ENCODE measurements at regions not wholly inside any gene's neighbourhood (a gene's known extent, or its start where the extent isn't known, plus 50 kb on each side); places are given as distances from the start of the nearest gene placed in this dataset.
"Not testable (repeated sequence)": the region's sequence is repeated elsewhere in the genome, so short reads cannot be mapped to it uniquely, and the experiment has no call there.

DNA sequence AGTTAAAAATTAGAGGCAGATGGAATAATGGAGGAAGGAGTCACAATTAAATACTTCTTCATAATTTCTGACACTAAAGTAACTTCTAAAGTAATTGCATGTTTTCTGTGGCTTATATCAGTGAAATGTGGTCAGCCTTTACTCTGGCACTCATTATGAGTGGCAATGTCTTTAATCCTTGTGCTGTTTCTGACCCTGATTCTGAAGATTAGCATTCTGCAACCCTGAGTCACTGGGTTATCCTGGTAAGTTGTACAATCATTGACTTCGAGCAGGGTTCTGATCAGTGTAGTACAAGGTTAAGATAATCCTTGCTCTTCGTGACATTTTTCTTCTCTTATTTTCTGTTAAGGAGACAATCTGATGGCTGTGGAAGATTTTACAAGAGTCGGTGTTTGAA is 379.4 kb upstream of the RORB start:
- POLR2A ChIA-PET = no interaction called here
- CTCF ChIA-PET = no interaction called here

DNA sequence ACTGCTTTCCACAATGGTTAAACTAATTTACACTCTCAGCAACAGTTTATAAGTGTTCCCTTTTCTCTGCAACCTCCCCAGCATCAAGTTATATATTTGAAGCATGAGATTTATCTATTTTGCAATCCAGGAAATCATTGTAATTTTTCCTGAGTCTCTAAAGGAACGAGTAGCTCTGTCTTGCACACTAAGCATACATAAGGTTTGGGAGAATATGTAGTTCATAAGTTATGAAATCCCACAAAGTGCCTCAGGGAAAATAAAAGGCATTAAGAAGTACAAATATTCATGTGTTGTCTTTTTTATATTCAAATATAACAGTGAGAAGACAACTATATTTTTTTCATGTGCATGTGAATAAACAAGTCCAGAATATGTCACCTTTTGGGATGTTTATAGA is 377.1 kb upstream of the RORB start:
- POLR2A ChIA-PET = no interaction called here

DNA sequence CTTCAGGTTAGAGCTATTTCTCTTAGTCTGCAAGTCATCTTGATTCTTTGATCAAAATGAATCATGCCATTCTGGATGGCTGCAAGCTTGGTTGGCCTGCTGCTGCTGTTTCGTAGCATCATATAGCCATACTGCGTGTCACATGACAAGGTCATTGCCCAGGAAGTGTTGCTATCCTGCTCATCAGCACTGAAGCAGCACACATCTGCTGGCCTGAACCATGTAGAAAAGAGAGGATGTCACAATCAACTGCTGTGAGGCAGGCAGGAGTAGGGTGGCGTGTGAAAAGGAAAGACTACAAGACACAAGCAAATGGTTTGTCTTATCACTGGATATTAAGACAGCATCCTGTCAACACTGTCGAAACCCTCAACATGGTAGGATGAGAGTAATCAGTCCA is 376.7 kb upstream of the RORB start:
- CTCF ChIA-PET = no interaction called here
- POLR2A ChIA-PET = no interaction called here

More for the DNA sequence above, 377.1 kb upstream of the RORB start:
- CTCF ChIA-PET = no interaction called here

DNA sequence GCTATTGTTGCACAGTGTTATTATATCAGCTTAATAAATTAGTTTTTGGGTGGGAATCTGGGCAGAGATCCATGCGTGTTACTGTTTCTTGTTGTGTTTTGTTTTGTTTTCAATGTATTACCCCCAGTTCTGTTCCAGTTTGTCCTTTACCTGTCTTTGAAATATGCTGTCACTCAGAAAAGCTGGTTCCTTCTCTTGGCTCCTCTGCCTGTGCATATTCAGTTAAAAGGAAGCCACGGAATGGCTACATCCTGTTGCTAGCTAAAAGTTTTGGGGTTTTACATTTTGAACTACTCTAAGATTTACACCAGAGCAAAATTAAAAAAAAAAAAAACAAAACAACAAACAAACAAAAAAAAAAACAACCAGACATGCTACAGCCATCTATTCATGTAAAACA is 374.9 kb upstream of the RORB start:
- POLR2A ChIA-PET = no interaction called here
- CTCF ChIA-PET = no interaction called here

DNA sequence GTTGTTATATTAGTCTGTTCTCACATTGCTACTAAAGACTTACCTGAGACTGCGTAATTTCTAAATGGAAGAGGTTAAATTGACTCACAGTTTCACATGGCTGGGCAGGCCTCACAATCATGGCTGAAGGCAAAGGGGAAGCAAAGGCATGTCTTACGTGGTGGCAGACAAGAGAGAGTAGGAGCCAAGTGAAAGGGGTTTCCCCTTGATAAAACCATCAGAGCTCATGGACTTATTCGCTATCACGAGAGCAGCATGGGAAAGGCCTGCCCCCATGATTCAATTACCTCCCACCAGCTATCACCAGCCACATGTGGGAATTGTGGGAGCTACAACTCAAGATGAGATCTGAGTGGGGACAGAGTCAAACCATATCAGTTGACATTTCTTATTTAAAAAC is 374.5 kb upstream of the RORB start:
- ChIA-PET CTCF (no interaction called here), POLR2A (no interaction called here)

DNA sequence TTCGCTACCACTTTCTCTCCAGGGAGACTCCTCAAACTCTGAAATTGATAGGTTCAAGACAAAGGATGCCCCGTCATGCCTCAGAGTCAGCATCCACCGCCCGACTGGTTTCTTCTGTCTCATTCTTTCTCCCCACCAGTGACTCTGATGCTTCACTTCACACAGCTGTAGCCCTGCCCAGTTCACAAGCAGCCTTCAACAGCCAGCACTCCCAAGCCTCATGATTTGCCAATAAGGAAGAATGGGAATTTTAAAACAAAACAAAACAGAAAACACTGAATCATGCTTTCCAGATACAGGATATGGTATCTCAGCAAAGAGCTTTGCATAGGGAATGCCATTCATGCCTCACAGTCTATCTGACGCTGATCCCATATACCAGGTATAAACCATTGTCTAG is 371.2 kb upstream of the RORB start:
- POLR2A ChIA-PET = no interaction called here
- CTCF ChIA-PET = no interaction called here

DNA sequence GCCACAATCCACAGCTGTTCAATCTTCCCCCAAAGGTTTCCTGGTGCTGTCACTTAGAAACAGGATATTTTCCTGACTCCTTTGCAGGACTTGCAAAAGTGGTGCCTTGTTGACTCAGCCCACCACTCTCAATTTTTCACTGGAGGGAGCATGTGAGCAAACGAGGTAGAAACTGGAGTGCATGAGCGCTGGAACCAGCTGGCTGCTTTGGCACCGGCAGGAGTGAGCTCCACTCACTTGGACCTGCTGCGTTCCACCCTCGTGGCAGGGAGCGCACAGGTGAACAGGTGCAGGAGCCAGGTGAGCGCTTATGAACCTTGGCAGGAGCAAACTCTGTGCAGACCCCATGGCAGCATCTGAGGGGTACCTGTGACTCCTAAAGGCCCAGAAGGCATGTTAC is 364.1 kb upstream of the RORB start:
- POLR2A ChIA-PET = no interaction called here
- CTCF ChIA-PET = no interaction called here

DNA sequence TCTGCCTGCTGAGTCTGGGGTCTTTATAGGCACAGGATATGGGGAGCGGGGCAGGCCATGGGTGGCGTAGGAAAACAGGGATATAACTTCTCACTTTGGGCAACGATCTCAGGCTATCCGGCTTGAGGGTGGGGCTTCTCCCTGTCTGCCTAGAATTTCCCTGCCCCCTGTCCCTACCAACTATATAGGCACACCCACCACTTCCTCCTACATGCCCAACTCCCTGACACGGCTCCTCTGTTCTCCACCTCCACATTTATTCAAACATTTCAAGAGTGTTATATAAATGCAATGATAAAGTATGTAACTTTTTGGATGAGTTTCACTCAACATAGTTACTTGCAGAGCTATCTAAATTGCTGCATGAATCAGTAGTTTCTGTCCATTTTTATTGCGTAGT is 363.2 kb upstream of the RORB start:
- CTCF ChIA-PET = no interaction called here
- POLR2A ChIA-PET = no interaction called here

DNA sequence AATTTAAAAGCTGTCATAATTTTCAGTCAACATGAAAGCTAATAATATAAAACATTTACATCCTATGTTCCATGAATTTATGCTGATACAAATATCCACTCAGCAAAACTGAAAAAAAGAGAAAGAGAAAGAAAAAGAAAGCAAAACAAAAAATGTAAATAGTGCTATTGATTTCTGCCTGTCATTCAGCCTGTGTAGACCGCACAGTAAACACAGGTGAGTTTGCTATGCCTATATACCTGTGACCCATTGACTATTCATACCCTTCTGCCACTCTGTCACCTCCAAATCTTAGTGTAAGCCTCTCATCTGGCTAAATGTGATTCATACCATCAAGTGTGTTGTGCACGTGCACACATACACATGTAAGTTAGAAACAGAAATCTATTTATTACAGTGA is 359.0 kb upstream of the RORB start:
- CTCF ChIA-PET = no interaction called here

DNA sequence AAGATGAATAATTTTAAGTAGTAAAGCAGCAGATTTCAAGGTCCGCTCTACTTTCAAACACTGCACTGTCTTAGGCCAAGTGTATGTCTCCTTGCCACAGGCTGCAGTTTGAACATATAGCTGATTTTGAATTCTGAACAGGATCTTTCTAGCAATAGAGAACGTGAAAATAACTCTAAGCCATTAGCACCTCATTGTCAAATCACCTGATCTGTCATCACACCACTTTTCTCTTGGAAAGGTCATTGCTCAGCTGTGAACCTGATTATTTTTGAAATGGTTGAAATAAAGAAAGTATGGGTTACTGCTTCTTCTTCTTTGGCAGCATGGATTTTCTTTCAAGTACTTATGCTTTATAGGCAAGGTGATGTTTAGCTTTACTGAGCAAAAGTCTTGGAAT is 357.0 kb upstream of the RORB start:
- POLR2A ChIA-PET = no interaction called here
- CTCF ChIA-PET = no interaction called here

More for the DNA sequence above, 359.0 kb upstream of the RORB start:
- POLR2A ChIA-PET = no interaction called here

DNA sequence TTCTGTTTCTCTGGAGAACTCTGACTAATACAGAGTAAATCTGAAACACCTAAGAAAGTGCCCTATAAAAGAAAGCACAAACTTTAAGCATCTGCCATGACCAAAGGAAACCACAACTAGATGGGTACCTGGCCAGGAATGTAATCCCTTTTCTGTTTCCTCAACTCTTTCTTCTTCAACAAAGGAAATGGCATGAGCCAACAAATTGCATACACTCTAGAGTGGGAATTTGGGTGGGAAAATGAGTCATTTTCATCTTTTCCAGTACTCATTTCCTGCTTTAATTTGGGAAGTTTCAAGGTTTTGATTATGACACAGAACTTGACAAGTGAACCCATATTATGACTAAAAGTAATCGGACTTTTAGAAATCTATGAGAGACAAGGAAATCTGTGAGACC is 349.2 kb upstream of the RORB start:
- POLR2A ChIA-PET = no interaction called here

DNA sequence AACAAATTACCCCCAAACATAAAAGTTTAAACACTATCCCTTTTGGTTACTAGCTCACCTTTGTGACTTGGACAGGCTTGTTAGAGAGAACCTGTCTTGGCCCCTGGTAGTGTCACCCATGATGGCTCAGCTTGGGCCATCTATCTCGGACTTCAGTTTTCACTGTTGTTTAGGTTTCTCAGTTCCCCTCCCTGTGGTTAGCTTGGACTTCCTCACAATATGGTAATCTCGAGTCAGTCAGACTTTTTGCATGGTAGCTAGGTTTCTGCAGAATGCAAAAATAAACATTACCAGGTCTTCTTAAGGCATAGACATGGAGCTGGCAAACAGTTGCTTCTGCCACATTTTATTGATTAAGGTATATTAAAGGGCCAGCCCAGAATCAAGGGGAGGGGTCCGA is 324.3 kb upstream of the RORB start:
- POLR2A ChIA-PET = no interaction called here
- CTCF ChIA-PET = no interaction called here

More for the DNA sequence above, 349.2 kb upstream of the RORB start:
- CTCF ChIA-PET = no interaction called here

DNA sequence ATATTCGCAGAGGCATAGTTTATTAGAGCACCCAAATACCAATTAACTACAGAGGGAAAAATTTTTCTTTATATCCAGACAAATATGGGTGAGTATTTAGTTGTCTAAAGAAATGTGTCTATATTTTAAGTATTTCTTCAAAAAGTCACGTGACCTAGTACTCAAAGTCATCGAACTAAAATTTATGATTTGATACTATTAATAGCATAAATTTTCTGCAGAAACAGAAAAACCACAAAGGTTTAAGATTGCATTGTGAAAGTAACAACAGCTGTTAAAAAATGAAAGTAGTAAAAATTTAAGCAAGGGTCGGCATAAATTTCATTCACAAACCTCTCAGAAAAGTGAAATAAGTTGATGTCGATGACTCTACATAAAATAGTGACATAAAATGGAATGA is 323.9 kb upstream of the RORB start:
- ChIA-PET CTCF (no interaction called here), POLR2A (no interaction called here)

DNA sequence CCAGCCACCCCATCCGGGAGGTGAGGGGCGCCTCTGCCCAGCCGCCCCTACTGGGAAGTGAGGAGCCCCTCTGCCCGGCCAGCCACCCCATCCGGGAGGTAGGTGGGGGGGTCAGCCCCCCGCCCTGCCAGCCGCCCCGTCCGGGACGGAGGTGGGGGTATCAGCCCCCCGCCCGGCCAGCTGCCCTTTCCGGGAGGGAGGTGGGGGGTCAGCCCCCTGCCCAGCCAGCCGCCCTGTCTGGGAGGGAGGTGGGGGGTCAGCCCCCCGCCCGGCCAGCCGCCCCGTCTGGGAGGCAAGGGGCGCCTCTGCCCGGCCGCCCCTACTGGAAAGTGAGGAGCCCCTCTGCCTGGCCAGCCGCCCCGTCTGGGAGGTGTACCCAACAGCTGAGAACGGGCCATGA is 299.4 kb upstream of the RORB start:
- CTCF ChIA-PET, POLR2A ChIA-PET: not testable (repeated sequence)

DNA sequence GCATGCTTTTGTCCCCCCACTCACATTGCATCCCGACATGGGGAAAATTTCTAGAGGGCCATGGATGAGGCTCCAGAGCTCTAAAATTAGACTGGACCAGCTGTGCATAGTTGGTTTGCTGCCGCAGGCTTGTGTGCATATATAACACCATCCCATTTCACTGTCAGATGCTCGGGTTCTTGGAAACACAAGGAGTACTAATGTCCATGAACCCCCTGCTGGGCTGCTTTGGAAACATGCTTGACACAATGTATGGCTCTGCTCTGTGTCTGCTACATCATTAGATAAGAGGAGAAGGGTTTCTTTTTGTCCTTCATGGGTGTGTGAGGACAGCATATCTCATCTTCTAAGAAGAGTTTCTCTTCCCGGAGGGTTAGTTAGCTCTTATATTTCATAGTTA is 292.1 kb upstream of the RORB start:
- CTCF ChIA-PET = no interaction called here
- POLR2A ChIA-PET = no interaction called here

DNA sequence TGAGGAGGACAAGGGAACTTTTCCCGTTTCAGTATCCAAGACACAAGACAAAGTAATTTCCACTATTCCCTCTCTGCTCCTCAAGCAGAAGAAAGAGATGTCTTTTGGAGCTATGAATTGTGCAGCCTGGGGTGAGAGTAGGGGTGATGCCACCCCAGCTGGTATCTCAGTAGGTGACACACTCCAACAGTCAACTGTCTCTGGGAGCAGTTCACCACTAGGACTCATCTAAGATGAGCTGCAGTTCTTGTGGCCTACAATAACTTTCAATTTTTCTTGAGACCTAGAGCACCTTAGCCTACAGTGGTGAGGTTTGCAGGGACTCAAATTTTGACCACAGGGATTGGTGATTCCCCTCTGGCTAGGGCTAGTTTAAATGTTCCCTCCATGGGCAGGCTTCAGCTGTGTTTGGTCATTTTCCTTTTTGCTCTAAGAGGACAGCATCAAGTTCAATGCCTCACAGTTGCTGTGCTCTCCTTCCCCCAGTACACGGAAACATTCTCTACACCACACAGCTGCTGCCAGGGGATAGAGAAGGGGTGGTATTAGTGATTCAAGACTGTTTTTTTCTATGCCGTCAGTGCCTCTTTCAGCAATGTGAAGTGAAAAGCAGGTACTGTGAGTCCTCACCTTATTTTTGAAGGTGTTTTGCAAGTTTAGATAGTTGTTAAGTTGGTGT is 278.6 kb upstream of the RORB start:
- ChIA-PET CTCF (interaction anchor here (0.6 kb wide), 1 partner anchor 619 kb away, joined by 3 read pairs; no protein-coding TSS in a partner anchor), POLR2A (no interaction called here)

DNA sequence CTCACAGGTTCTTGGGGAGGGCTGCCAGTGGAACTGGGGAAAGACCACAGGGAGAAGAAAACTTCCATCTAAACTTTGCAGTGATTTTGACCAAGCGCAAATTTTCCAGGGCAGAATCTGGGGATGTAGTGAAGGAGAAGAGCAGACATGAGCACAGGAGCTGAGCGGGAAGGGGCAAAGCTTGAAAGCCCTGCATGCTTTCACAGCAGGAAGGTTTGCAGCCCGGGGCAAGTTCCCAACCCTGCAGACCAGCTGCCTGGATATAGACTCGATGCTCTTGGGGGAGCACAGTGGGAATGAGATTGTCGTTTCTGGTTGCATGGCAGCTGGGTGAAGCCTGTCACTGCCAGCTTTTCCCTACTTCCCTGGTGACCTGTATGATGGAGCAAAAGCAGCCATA is 276.8 kb upstream of the RORB start:
- POLR2A ChIA-PET = no interaction called here
- CTCF ChIA-PET = no interaction called here

DNA sequence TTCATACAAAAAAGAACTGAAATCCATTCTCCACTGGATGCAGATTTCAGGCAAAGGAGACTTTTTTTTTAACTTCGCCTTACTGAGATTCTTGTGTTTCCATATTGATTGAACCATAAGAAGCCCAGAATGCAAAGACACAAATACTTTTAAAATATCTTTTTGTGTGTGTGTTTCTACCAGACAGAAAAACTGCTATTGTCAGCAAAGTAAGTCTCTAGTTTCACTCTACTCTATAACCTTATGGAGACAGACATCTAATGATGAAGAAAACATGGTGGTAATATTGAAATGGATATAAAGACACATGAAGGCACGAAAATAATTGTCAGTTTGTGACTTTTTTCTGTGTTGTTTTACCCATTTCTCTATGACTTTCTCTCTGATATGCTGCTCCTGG is 260.3 kb upstream of the RORB start:
- CTCF ChIA-PET = no interaction called here
- POLR2A ChIA-PET = no interaction called here

DNA sequence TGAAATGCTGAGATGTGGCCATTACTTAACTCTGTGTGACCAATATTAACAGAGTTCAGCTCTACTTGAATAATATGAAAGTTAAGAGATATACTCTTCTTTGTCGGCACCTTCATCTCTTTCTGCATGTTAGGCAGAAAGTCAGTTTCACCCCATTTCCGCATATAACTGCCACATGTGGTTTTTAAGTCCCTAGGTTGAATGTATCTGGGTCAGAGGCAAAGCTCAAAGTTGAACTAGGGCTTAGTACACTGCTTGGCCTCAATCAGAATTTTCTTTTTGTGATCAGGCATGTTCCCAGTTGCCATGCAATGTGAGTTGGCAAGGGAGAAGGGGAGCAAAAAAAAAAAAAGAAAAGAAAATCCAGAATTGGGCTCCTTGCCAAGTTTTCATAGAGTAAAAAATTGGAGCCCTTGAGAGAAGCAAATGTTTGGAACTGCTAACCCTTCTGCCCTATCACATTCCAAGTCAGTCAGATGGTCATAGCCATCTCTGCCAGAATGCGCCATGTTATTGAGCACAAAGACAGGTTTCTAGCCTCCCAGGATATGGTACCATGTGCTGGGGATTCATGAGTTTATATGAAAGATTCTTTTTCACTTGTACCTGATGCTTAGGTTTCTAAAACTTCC is 251.2 kb upstream of the RORB start:
- ChIA-PET CTCF (no interaction called here), POLR2A (no interaction called here)

DNA sequence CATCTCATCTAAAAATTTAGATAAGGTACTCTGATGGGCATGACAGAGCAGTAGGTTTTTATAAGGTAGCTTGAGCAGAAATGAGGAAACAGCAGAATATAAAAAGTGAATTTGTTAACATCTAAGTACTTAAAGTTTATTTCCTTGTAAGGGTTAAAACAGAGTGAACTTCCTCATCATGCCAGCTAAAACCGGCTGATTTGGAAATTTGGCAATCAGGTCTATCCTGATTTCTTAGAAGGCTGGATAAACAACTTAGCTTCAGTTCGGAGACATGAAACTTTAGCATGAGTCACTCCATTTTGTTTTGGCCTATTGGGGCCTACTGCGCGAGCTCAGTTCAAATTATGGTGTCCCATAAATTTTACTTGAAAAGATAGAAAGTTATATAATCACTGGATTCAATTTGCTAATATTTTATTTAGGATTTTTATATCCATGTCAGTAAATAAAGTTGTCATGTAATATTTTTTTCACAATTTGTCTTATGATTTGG is 241.6 kb upstream of the RORB start:
- ChIA-PET POLR2A (no interaction called here), CTCF (no interaction called here)

DNA sequence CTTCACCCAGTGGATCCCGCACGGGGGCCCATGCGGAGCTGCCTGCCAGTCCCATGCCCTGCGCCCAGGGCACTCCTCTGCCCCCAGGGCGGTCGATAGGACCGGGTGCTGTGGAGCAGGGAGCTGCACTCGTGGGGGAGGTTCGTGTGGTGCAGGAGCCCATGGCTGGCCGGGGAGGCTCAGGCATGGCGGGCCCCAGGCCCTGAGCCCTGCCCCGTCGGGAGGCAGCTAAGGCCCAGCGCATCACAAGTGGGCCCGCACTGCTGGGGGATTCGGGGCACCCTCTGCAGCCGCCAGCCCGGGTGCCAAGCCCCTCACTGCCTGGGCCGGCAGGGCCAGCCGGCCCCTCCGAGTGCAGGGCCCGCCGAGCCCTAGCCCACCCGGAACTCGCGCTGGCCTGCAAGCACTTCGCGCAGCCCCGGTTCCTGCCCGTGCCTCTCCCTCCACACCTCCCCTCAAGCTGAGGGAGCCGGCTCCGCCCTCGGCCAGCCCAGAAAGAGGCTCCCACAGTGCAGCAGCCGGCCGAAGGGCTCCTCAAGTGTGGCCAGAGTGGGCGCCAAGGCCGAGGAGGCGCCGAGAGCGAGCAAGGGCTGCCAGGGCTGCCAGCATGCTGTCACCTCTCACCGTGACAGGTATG is 221.1 kb upstream of the RORB start:
- POLR2A ChIA-PET = no interaction called here
- CTCF ChIA-PET = no interaction called here

DNA sequence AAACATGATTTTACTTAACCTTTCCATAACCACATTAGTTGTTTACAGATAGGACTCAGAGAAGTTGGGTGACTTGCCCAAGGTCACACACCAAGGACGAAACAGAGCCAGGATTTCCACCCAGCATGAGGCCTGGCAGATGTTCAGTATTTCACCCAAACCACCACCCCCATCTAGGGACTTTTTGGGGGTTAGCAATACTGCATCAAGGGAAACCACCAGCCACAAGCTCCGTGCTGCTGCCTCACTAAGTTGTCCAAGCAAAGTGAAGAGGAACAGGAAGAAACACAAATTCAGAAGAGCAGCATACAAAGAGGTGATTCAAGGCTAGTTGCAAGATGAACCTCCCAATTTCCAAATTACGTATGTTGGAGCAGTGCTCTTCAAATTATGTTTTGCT is 219.6 kb upstream of the RORB start:
- CTCF ChIA-PET = no interaction called here
- POLR2A ChIA-PET = no interaction called here

All from activated CD8-positive, alpha-beta memory T cell treated with anti-CD3 and anti-CD28 coated beads for 36 hours (primary cell).